ENCODE measurements at regions not wholly inside any gene's neighbourhood (a gene's known extent, or its start where the extent isn't known, plus 50 kb on each side); places are given as distances from the start of the nearest gene placed in this dataset.

- TF ChIP-seq CTCF (IDR thresholded peaks at IDR 0.05), result no peak
- no peak for TF ChIP-seq POLR2A (IDR thresholded peaks at IDR 0.05)
Observed at GRCh38 chr15:70354346-70354905, 256.7 kb upstream of the TLE3 start.
